ENCODE measurements at regions not wholly inside any gene's neighbourhood (a gene's known extent, or its start where the extent isn't known, plus 50 kb on each side); places are given as distances from the start of the nearest gene placed in this dataset.

DNA sequence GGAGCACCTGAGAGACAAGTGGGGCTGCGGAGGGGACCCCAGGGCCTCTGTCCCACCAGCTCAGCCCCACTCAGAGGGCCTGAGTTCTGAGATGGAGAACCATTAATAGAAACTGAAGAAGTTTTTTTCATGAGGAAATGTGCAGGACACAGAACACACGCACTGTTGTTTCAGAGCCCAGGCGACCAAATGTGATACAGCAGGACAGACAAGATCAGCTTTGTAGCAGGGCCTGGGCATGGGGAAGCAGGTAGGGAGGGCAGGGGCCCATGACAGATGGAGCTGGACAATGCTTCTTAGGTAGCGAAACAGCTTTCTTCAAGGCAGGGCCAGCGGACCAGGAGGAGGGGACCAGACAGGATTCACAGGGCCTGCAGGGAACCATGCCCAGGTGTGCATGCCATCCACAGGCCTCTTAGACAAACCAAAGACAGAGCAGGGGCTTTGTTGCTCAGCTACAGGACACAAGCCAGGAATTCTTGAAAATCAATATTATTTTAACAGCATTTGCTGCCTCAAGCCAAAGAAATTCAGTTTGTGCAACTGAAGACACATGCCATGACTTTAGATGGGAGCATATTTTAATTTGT lies 252.8 kb upstream of the GYPC start:
- TF ChIP-seq, protein P1, sequence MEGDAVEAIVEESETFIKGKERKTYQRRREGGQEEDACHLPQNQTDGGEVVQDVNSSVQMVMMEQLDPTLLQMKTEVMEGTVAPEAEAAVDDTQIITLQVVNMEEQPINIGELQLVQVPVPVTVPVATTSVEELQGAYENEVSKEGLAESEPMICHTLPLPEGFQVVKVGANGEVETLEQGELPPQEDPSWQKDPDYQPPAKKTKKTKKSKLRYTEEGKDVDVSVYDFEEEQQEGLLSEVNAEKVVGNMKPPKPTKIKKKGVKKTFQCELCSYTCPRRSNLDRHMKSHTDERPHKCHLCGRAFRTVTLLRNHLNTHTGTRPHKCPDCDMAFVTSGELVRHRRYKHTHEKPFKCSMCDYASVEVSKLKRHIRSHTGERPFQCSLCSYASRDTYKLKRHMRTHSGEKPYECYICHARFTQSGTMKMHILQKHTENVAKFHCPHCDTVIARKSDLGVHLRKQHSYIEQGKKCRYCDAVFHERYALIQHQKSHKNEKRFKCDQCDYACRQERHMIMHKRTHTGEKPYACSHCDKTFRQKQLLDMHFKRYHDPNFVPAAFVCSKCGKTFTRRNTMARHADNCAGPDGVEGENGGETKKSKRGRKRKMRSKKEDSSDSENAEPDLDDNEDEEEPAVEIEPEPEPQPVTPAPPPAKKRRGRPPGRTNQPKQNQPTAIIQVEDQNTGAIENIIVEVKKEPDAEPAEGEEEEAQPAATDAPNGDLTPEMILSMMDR (IDR thresholded peaks at IDR 0.05): no peak
- no peak for TF ChIP-seq POLR2A (IDR thresholded peaks at IDR 0.05)

All from lower leg skin (tissue), 3 donors.